ENCODE measurements at regions not wholly inside any gene's neighbourhood (a gene's known extent, or its start where the extent isn't known, plus 50 kb on each side); places are given as distances from the start of the nearest gene placed in this dataset.

DNA sequence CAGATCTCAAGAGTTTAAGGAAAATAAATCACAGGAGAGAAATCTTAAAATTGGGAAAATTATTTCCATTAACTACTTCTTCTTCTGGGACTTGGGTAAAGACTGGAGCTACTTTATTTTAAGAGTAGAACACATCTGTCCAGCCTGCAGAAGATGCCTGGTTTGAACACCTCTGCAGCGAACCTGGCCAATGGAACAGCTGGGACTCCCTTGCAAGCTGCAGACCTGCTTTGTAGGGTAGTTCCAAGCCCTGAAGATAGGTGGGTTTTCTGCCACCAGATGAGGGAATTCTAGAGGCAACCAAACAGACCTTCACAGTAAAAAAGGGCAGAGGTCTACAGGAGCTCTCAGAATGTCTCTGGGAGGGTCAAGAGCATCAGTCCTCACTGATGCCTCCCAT, 86.5 kb upstream of the CACNA1E start (continued):
- TF ChIP-seq, protein P1, sequence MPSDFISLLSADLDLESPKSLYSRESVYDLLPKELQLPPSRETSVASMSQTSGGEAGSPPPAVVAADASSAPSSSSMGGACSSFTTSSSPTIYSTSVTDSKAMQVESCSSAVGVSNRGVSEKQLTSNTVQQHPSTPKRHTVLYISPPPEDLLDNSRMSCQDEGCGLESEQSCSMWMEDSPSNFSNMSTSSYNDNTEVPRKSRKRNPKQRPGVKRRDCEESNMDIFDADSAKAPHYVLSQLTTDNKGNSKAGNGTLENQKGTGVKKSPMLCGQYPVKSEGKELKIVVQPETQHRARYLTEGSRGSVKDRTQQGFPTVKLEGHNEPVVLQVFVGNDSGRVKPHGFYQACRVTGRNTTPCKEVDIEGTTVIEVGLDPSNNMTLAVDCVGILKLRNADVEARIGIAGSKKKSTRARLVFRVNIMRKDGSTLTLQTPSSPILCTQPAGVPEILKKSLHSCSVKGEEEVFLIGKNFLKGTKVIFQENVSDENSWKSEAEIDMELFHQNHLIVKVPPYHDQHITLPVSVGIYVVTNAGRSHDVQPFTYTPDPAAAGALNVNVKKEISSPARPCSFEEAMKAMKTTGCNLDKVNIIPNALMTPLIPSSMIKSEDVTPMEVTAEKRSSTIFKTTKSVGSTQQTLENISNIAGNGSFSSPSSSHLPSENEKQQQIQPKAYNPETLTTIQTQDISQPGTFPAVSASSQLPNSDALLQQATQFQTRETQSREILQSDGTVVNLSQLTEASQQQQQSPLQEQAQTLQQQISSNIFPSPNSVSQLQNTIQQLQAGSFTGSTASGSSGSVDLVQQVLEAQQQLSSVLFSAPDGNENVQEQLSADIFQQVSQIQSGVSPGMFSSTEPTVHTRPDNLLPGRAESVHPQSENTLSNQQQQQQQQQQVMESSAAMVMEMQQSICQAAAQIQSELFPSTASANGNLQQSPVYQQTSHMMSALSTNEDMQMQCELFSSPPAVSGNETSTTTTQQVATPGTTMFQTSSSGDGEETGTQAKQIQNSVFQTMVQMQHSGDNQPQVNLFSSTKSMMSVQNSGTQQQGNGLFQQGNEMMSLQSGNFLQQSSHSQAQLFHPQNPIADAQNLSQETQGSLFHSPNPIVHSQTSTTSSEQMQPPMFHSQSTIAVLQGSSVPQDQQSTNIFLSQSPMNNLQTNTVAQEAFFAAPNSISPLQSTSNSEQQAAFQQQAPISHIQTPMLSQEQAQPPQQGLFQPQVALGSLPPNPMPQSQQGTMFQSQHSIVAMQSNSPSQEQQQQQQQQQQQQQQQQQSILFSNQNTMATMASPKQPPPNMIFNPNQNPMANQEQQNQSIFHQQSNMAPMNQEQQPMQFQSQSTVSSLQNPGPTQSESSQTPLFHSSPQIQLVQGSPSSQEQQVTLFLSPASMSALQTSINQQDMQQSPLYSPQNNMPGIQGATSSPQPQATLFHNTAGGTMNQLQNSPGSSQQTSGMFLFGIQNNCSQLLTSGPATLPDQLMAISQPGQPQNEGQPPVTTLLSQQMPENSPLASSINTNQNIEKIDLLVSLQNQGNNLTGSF (CRISPR knock-in tag; IDR thresholded peaks at IDR 0.05): no peak
- TF ChIP-seq, protein P2, sequence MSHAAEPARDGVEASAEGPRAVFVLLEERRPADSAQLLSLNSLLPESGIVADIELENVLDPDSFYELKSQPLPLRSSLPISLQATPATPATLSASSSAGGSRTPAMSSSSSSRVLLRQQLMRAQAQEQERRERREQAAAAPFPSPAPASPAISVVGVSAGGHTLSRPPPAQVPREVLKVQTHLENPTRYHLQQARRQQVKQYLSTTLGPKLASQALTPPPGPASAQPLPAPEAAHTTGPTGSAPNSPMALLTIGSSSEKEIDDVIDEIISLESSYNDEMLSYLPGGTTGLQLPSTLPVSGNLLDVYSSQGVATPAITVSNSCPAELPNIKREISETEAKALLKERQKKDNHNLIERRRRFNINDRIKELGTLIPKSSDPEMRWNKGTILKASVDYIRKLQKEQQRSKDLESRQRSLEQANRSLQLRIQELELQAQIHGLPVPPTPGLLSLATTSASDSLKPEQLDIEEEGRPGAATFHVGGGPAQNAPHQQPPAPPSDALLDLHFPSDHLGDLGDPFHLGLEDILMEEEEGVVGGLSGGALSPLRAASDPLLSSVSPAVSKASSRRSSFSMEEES (CRISPR knock-in tag; IDR thresholded peaks at IDR 0.05): no peak
- no peak for TF ChIP-seq ZNF101 (CRISPR knock-in tag; IDR thresholded peaks at IDR 0.05; ENCODE audit: borderline replicate concordance, low read depth)
- no peak for TF ChIP-seq MEIS1 (CRISPR knock-in tag; IDR thresholded peaks at IDR 0.05; ENCODE audit: borderline replicate concordance)
- no peak for TF ChIP-seq RNF2 (conservative IDR thresholded peaks at IDR 0.05; ENCODE audit: low read depth)
- TF ChIP-seq, protein P3, sequence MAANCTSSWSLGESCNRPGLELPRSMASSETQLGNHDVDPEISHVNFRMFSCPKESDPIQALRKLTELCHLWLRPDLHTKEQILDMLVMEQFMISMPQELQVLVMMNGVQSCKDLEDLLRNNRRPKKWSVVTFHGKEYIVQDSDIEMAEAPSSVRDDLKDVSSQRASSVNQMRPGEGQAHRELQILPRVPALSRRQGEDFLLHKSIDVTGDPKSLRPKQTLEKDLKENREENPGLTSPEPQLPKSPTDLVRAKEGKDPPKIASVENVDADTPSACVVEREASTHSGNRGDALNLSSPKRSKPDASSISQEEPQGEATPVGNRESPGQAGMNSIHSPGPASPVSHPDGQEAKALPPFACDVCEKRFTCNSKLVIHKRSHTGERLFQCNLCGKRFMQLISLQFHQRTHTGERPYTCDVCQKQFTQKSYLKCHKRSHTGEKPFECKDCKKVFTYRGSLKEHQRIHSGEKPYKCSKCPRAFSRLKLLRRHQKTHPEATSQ (CRISPR knock-in tag; IDR thresholded peaks at IDR 0.05; ENCODE audit: borderline replicate concordance): no peak
